DMS79 treated with DMSO at 0.1 percent for 48 hours (cell line): ENCODE measurements at regions not wholly inside any gene's neighbourhood (a gene's known extent, or its start where the extent isn't known, plus 50 kb on each side); places are given as distances from the start of the nearest gene placed in this dataset.
"Not testable (repeated sequence)": the region's sequence is repeated elsewhere in the genome, so short reads cannot be mapped to it uniquely, and the experiment has no call there.

Experiments
- DNase-seq: peaks from one replicate; lab custom pipeline; 2025; lab: John Stamatoyannopoulos, UW

GRCh38 chr3:147471741-147472140, 62.6 kb downstream of the ZIC1 start:
- no peak for DNase-seq

- no peak for DNase-seq
Observed at GRCh38 chr3:147472846-147473245, 63.7 kb downstream of the ZIC1 start.

GRCh38 chr3:147483145-147483544, 74.0 kb downstream of the ZIC1 start:
- no peak for DNase-seq

- no peak for DNase-seq
Observed at GRCh38 chr3:147483578-147483977, 74.4 kb downstream of the ZIC1 start.

GRCh38 chr3:147493065-147493464, 83.9 kb downstream of the ZIC1 start:
- DNase-seq: no peak

- DNase-seq: no peak
Observed at GRCh38 chr3:147493666-147494065, 84.5 kb downstream of the ZIC1 start.

- no peak for DNase-seq
Observed at GRCh38 chr3:147497286-147497685, 88.1 kb downstream of the ZIC1 start.

GRCh38 chr3:147507638-147508286, 98.6 kb downstream of the ZIC1 start:
- DNase-seq: no peak

GRCh38 chr3:147509448-147509847, 100.3 kb downstream of the ZIC1 start:
- DNase-seq: no peak

- no peak for DNase-seq
Observed at GRCh38 chr3:147513785-147514184, 104.6 kb downstream of the ZIC1 start.

GRCh38 chr3:147514366-147515160, 105.4 kb downstream of the ZIC1 start:
- no peak for DNase-seq

GRCh38 chr3:147518465-147518864, 109.3 kb downstream of the ZIC1 start:
- DNase-seq: no peak

GRCh38 chr3:147521646-147522045, 112.5 kb downstream of the ZIC1 start:
- no peak for DNase-seq

- DNase-seq: not testable (repeated sequence)
Observed at GRCh38 chr3:147522780-147523179, 113.6 kb downstream of the ZIC1 start.

- no peak for DNase-seq
Observed at GRCh38 chr3:147529551-147529950, 120.4 kb downstream of the ZIC1 start.

GRCh38 chr3:147538034-147538433, 128.9 kb downstream of the ZIC1 start:
- no peak for DNase-seq

GRCh38 chr3:147540921-147541320, 131.8 kb downstream of the ZIC1 start:
- DNase-seq: no peak

- DNase-seq: no peak
Observed at GRCh38 chr3:147544290-147544689, 135.1 kb downstream of the ZIC1 start.

GRCh38 chr3:147551491-147551890, 142.3 kb downstream of the ZIC1 start:
- DNase-seq: no peak

GRCh38 chr3:147554332-147554731, 145.2 kb downstream of the ZIC1 start:
- no peak for DNase-seq

GRCh38 chr3:147572970-147573340, 163.8 kb downstream of the ZIC1 start:
- no peak for DNase-seq

- no peak for DNase-seq
Observed at GRCh38 chr3:147574621-147575020, 165.5 kb downstream of the ZIC1 start.

- no peak for DNase-seq
Observed at GRCh38 chr3:147575391-147575790, 166.2 kb downstream of the ZIC1 start.

GRCh38 chr3:147582642-147583041, 173.5 kb downstream of the ZIC1 start:
- no peak for DNase-seq
